A673 (cell line): ENCODE measurements at regions not wholly inside any gene's neighbourhood (a gene's known extent, or its start where the extent isn't known, plus 50 kb on each side); places are given as distances from the start of the nearest gene placed in this dataset.

Experiments used
- EZH2 ChIP-seq: fragments of 200-600 bp; sonication (generic); IDR thresholded peaks from 2 replicates; pipeline ENCODE4 v1.6.1; 2017; ENCODE audit warnings: borderline replicate concordance, low read depth, mild to moderate bottlenecking, mixed read lengths, antibody characterized with exemption, low read length; ENCODE audit not compliant: poor library complexity, severe bottlenecking
- TF ChIP-seq, protein P1 (sequence below): fragments of 300-800, 200-600 bp; sonication (generic); conservative IDR thresholded peaks from 2 replicates; pipeline ENCODE4 v1.5.1; 2017; ENCODE audit warnings: low read depth, mild to moderate bottlenecking, antibody characterized with exemption, low read length, moderate library complexity, mixed read lengths

- TF ChIP-seq EZH2: no peak
- TF ChIP-seq, protein P1, sequence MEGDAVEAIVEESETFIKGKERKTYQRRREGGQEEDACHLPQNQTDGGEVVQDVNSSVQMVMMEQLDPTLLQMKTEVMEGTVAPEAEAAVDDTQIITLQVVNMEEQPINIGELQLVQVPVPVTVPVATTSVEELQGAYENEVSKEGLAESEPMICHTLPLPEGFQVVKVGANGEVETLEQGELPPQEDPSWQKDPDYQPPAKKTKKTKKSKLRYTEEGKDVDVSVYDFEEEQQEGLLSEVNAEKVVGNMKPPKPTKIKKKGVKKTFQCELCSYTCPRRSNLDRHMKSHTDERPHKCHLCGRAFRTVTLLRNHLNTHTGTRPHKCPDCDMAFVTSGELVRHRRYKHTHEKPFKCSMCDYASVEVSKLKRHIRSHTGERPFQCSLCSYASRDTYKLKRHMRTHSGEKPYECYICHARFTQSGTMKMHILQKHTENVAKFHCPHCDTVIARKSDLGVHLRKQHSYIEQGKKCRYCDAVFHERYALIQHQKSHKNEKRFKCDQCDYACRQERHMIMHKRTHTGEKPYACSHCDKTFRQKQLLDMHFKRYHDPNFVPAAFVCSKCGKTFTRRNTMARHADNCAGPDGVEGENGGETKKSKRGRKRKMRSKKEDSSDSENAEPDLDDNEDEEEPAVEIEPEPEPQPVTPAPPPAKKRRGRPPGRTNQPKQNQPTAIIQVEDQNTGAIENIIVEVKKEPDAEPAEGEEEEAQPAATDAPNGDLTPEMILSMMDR: no peak
These were observed 142.5 kb downstream of the LRIG3 start for GRCh38 chr12:58777815-58778214.
